Transverse colon (tissue), 4 donors: ENCODE measurements at regions not wholly inside any gene's neighbourhood (a gene's known extent, or its start where the extent isn't known, plus 50 kb on each side); places are given as distances from the start of the nearest gene placed in this dataset.

Experiments used
- EP300 ChIP-seq: sonication (generic); formaldehyde crosslinking; IDR thresholded peaks from one replicate; pipeline ENCODE4 v1.6.1; 2017; ENCODE audit warnings: antibody characterized with exemption, low read depth
- POLR2A ChIP-seq: fragments of 450-650 bp; IDR thresholded peaks from one replicate; pipeline ENCODE4 v1.6.1; 2016; ENCODE audit warnings: antibody characterized with exemption, mild to moderate bottlenecking, moderate library complexity
- POLR2AphosphoS5 ChIP-seq, 3 donors: sonication (generic); formaldehyde crosslinking; IDR thresholded peaks; one replicate each; pipeline ENCODE4 v1.6.1; 2016; ENCODE audit warnings: antibody characterized with exemption in 3 of 3
- TF ChIP-seq, protein P1 (sequence below), 5 experiments: fragments of 200-600 bp in 3 of 5; fragments of 450-650 bp in 2 of 5; sonication (generic) in 3 of 5; IDR thresholded peaks; 1 replicate in 2 of 5; 2 replicates in 3 of 5; pipeline ENCODE4 v1.5.1; 2016 to 2017; ENCODE audit warnings: antibody characterized with exemption in 5 of 5, inconsistent platforms in 3 of 5, mild to moderate bottlenecking in 2 of 5, moderate library complexity in 1 of 5

DNA sequence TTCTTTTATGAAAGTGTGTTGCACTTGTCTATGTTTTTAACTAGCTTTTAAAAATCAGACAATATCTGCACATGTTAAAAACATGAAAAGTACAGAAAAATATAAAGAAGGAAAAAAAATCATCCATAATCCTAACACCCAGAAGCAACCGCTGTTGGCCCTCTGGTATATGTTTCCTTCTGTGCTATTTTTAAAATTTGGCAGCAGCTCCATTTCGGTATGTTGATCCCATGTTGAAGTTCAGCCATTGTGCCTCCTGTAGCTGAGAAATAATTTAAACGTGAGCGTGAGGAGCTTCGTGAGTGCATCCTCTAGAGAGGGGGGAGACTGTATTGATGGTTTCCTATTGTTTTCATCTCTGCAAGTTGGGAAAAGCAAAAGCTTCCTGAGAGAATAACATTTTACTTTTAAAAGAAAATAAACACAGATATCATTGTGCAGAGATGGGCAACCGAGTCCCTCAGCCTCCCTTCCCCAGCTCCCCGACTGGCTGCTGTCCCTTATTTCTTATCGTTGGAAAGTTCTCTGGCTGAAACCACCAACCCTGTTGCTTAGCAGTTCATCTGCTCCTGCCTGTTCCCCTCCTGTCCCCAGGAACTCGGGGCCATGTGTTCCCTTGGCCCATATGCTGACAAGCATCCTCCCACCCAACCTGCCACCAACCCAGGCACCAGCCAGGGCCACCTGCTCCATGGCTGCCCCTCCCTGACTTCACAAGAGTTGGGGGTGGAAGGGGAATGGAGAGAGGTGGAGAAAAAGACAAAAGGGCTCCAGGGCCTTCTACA lies 499.1 kb upstream of the PODXL start:
- TF ChIP-seq EP300 (no peak), POLR2A (no peak), POLR2AphosphoS5 (IDR thresholded peaks at IDR 0.05) (no peak)
- TF ChIP-seq, protein P1, sequence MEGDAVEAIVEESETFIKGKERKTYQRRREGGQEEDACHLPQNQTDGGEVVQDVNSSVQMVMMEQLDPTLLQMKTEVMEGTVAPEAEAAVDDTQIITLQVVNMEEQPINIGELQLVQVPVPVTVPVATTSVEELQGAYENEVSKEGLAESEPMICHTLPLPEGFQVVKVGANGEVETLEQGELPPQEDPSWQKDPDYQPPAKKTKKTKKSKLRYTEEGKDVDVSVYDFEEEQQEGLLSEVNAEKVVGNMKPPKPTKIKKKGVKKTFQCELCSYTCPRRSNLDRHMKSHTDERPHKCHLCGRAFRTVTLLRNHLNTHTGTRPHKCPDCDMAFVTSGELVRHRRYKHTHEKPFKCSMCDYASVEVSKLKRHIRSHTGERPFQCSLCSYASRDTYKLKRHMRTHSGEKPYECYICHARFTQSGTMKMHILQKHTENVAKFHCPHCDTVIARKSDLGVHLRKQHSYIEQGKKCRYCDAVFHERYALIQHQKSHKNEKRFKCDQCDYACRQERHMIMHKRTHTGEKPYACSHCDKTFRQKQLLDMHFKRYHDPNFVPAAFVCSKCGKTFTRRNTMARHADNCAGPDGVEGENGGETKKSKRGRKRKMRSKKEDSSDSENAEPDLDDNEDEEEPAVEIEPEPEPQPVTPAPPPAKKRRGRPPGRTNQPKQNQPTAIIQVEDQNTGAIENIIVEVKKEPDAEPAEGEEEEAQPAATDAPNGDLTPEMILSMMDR (IDR thresholded peaks at IDR 0.05) = no peak
